CD4-positive, alpha-beta T cell treated with Interleukin-15 for 1 hour (primary cell): ENCODE measurements at regions not wholly inside any gene's neighbourhood (a gene's known extent, or its start where the extent isn't known, plus 50 kb on each side); places are given as distances from the start of the nearest gene placed in this dataset.

Experiments used
- DNase-seq: peaks from one replicate; pipeline ENCODE4 v3.0.0-alpha.2; 2020

- DNase-seq, result no peak
These were observed 316.6 kb downstream of the RDH14 start for GRCh38 chr2:18243816-18244215.

GRCh38 chr2:18242716-18243115 lies 317.7 kb downstream of the RDH14 start:
- no peak for DNase-seq

- DNase-seq, result no peak
These were observed 322.2 kb downstream of the RDH14 start for GRCh38 chr2:18238209-18238608.

- DNase-seq, result no peak
These were observed 323.2 kb downstream of the RDH14 start for GRCh38 chr2:18237298-18237697.

- DNase-seq, result no peak
These were observed 327.6 kb downstream of the RDH14 start for GRCh38 chr2:18232731-18233438.

- no peak for DNase-seq
These were observed 329.8 kb downstream of the RDH14 start for GRCh38 chr2:18230668-18231067.

- no peak for DNase-seq
These were observed 340.8 kb downstream of the RDH14 start for GRCh38 chr2:18219676-18220075.

- no peak for DNase-seq
These were observed 339.9 kb downstream of the KCNS3 start for GRCh38 chr2:18218160-18218933.

- no peak for DNase-seq
These were observed 336.5 kb downstream of the KCNS3 start for GRCh38 chr2:18214936-18215335.

- no peak for DNase-seq
These were observed 335.5 kb downstream of the KCNS3 start for GRCh38 chr2:18213986-18214385.

- DNase-seq, result no peak
These were observed 331.6 kb downstream of the KCNS3 start for GRCh38 chr2:18209934-18210639.

- DNase-seq, result no peak
These were observed 330.5 kb downstream of the KCNS3 start for GRCh38 chr2:18208956-18209355.

- DNase-seq, result no peak
These were observed 322.3 kb downstream of the KCNS3 start for GRCh38 chr2:18200771-18201170.

GRCh38 chr2:18198677-18199076 lies 320.2 kb downstream of the KCNS3 start:
- no peak for DNase-seq

- no peak for DNase-seq
These were observed 315.7 kb downstream of the KCNS3 start for GRCh38 chr2:18194161-18194560.

GRCh38 chr2:18186816-18187613 lies 308.5 kb downstream of the KCNS3 start:
- no peak for DNase-seq

GRCh38 chr2:18182861-18183260 lies 304.4 kb downstream of the KCNS3 start:
- DNase-seq, result no peak

GRCh38 chr2:18180912-18181311 lies 302.4 kb downstream of the KCNS3 start:
- DNase-seq, result no peak

- no peak for DNase-seq
These were observed 301.7 kb downstream of the KCNS3 start for GRCh38 chr2:18180031-18180610.

- no peak for DNase-seq
These were observed 300.4 kb downstream of the KCNS3 start for GRCh38 chr2:18178736-18179349.

- DNase-seq, result no peak
These were observed 298.3 kb downstream of the KCNS3 start for GRCh38 chr2:18176679-18177215.

- no peak for DNase-seq
These were observed 294.1 kb downstream of the KCNS3 start for GRCh38 chr2:18172607-18173006.
